HL-60 (cell line): ENCODE measurements at regions not wholly inside any gene's neighbourhood (a gene's known extent, or its start where the extent isn't known, plus 50 kb on each side); places are given as distances from the start of the nearest gene placed in this dataset.

ENCODE experiments used
- CTCF ChIP-seq: IDR thresholded peaks from one replicate; pipeline ENCODE4 v1.5.1; 2011; ENCODE audit warnings: low read length, control low read depth, inconsistent platforms; ENCODE audit not compliant: insufficient read depth
- GABPA ChIP-seq: IDR thresholded peaks from 2 replicates; pipeline ENCODE4 v1.6.1; 2012; ENCODE audit warnings: low read depth
- POLR2AphosphoS5 ChIP-seq: IDR thresholded peaks from 2 replicates; pipeline ENCODE4 v1.6.1; 2012; ENCODE audit warnings: low read depth
- REST ChIP-seq: IDR thresholded peaks from 2 replicates; pipeline ENCODE4 v1.6.1; 2012; ENCODE audit warnings: low read depth; ENCODE audit not compliant: insufficient replicate concordance
- SPI1 ChIP-seq: IDR thresholded peaks from 2 replicates; pipeline ENCODE4 v1.6.1; 2012; ENCODE audit warnings: low read depth, mild to moderate bottlenecking, borderline replicate concordance

- no peak for TF ChIP-seq CTCF
- no peak for TF ChIP-seq GABPA
- TF ChIP-seq POLR2AphosphoS5 = no peak
- TF ChIP-seq SPI1 = no peak
- TF ChIP-seq REST = no peak
Measured at GRCh38 chr4:14361084-14361483, 641.2 kb upstream of the CPEB2 start.
